GM21786 (cell line): ENCODE measurements at regions not wholly inside any gene's neighbourhood (a gene's known extent, or its start where the extent isn't known, plus 50 kb on each side); places are given as distances from the start of the nearest gene placed in this dataset.

Experiments used
- ATAC-seq: cut with Tn5 transposase; IDR thresholded peaks from one replicate; pipeline ENCODE4 v1.9.1; 2021; ENCODE audit not compliant: unreplicated experiment

- no peak for ATAC-seq
Observed at GRCh38 chr2:12964904-12965539, 248.3 kb downstream of the TRIB2 start.

GRCh38 chr2:12965540-12966269, 249.0 kb downstream of the TRIB2 start:
- ATAC-seq, result no peak

- no peak for ATAC-seq
Observed at GRCh38 chr2:12967804-12968203, 251.1 kb downstream of the TRIB2 start.

GRCh38 chr2:12968399-12968798, 251.7 kb downstream of the TRIB2 start:
- no peak for ATAC-seq

GRCh38 chr2:12970861-12971260, 254.1 kb downstream of the TRIB2 start:
- ATAC-seq, result no peak

- no peak for ATAC-seq
Observed at GRCh38 chr2:12971581-12972365, 255.0 kb downstream of the TRIB2 start.

- ATAC-seq, result no peak
Observed at GRCh38 chr2:12978066-12978835, 261.5 kb downstream of the TRIB2 start.

- ATAC-seq, result no peak
Observed at GRCh38 chr2:12979066-12979465, 262.3 kb downstream of the TRIB2 start.

GRCh38 chr2:12980817-12981216, 264.1 kb downstream of the TRIB2 start:
- ATAC-seq, result no peak

GRCh38 chr2:12982149-12982584, 265.4 kb downstream of the TRIB2 start:
- no peak for ATAC-seq

GRCh38 chr2:12987246-12987645, 270.5 kb downstream of the TRIB2 start:
- no peak for ATAC-seq

- no peak for ATAC-seq
Observed at GRCh38 chr2:12988279-12988678, 271.5 kb downstream of the TRIB2 start.

GRCh38 chr2:12990523-12990922, 273.8 kb downstream of the TRIB2 start:
- no peak for ATAC-seq

- no peak for ATAC-seq
Observed at GRCh38 chr2:12998685-12999084, 281.9 kb downstream of the TRIB2 start.

- no peak for ATAC-seq
Observed at GRCh38 chr2:13000664-13001363, 284.1 kb downstream of the TRIB2 start.

- no peak for ATAC-seq
Observed at GRCh38 chr2:13001408-13001807, 284.7 kb downstream of the TRIB2 start.

- ATAC-seq, result no peak
Observed at GRCh38 chr2:13002536-13003331, 286.0 kb downstream of the TRIB2 start.

GRCh38 chr2:13003500-13003899, 286.8 kb downstream of the TRIB2 start:
- ATAC-seq, result no peak

- no peak for ATAC-seq
Observed at GRCh38 chr2:13005048-13005447, 288.3 kb downstream of the TRIB2 start.
